GM10266 (cell line): ENCODE measurements at regions not wholly inside any gene's neighbourhood (a gene's known extent, or its start where the extent isn't known, plus 50 kb on each side); places are given as distances from the start of the nearest gene placed in this dataset.

ENCODE experiments used
- DNase-seq: peaks from one replicate; pipeline ENCODE4 v3.0.0; 2012; ENCODE audit errors: extremely low spot score
- TF ChIP-seq, protein P1 (sequence below): IDR thresholded peaks from 2 replicates; pipeline ENCODE4 v1.5.1; 2012; ENCODE audit warnings: mild to moderate bottlenecking, low read depth; ENCODE audit not compliant: control insufficient read depth, insufficient read depth; ENCODE audit errors: missing control alignments

DNA sequence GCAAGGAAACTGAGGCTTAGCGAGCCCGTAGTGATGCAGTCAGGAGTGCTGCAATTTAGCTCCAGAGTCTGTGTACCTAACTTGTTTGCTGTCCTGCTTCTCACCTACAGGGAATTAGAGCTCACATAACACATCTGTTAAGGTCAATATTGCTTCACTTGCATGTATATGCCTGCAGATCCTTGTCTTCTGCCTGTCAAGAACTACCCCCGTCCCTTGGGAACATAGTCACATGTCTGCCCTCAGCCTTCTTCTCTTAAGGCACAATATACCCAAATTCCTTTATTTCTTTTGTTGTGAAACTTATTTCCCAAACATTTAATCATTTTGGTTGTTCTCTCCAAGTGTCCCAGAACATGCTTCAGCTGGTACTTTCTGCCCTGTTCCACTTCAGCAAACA lies 103.3 kb upstream of the LEF1 start:
- TF ChIP-seq, protein P1, sequence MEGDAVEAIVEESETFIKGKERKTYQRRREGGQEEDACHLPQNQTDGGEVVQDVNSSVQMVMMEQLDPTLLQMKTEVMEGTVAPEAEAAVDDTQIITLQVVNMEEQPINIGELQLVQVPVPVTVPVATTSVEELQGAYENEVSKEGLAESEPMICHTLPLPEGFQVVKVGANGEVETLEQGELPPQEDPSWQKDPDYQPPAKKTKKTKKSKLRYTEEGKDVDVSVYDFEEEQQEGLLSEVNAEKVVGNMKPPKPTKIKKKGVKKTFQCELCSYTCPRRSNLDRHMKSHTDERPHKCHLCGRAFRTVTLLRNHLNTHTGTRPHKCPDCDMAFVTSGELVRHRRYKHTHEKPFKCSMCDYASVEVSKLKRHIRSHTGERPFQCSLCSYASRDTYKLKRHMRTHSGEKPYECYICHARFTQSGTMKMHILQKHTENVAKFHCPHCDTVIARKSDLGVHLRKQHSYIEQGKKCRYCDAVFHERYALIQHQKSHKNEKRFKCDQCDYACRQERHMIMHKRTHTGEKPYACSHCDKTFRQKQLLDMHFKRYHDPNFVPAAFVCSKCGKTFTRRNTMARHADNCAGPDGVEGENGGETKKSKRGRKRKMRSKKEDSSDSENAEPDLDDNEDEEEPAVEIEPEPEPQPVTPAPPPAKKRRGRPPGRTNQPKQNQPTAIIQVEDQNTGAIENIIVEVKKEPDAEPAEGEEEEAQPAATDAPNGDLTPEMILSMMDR: no peak
- DNase-seq: no peak

DNA sequence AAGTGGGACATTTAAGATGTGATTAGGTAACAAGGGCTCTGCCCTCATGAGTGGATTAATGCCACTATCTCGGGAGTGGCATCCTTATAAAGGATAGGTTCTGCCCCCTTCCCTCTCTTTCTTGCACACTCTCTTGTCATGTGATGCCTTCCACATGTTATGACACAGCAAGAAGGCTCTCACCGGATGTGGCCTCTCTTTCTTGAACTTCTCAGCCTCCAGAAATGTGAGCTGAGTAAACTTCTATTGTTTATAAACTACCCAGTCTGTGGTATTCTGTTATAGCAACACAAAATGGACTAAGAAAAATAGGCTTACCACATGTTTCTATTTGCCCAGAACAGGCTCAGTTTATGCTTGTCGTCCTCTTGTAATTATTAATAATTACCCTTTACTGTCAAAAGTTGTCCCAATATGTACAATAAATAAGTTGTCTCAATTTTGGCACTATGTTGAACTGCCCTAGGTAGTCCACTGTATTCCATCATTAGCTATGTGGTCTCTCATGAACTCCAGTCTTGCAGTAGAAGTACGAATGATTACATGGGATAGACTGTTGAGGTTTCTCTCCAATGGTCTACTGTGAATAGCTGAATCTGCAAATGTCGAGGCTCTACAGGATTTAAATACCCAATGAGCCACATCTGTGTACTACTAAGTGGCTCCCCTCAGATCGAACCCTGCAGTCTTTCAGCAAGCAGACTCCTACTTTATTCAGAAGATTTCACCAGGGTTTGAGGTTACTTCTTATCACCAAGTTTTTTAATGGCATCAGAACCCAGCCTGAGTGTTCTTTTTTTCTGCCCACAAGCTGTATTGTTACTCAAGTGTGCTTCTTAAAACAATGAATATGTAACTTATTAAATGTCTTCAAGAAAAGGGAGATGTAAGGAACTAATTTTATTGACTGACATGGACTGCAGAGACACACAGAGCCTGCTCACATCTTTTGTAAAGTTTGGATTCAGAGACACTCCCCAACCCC lies 102.0 kb upstream of the LEF1 start:
- DNase-seq: no peak
- TF ChIP-seq, protein P1: no peak

DNA sequence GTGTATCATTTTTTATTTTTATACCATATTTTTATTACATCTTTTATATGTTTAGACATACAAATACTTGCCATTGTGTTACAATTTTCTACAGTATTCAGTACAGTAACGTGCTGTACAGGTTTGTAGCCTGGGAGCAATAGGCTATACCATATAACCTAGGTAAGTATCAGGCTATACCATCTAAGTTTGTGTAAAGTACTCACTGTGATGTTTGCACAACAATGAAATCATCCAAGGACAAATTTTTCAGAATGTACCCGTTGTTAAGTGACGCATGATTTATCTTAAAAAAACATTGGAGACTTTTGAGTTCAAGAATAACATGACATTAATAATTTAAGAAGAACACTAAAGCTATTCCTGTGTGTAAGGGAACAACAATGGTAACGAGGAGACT lies 96.0 kb upstream of the LEF1 start:
- TF ChIP-seq, protein P1: no peak
- DNase-seq: no peak

DNA sequence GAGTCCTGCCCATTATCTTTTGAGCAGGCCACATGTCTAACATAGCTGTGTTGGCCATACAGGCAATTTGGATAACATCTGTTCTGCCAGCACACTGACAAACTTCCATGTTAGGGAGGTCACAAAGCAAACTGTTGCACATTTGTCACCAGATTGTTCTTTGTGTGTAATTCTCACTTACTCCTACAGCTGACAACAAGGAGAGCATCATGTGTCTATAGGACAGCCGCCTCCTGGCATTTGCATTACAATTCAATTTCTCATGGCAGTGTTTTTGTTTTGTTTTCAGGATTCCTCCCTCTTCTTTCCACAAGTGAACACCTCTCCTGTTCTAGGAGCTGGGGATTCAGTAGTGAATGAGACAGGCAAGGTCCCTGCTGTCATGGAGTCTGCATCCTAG lies 94.3 kb upstream of the LEF1 start:
- TF ChIP-seq, protein P1: no peak
- DNase-seq: no peak

DNA sequence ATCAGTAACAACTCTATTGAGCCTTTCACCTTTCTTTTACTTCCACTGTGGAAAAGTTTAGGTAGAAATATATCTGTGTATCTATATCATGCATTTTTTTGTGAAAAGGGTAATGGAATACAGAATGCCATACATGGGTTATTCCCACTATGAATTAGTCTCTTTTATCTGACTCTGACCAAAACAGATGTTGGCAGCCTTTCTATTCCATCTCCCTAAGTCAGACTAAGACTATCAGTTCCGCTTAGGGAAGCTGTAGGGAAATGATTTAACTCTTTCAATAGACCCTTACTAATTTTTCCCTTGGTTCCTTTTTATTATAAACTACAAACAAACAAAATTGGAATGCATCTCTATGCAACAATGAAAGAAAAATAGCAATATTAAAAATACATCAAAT lies 92.3 kb upstream of the LEF1 start:
- DNase-seq: no peak
- TF ChIP-seq, protein P1: no peak

DNA sequence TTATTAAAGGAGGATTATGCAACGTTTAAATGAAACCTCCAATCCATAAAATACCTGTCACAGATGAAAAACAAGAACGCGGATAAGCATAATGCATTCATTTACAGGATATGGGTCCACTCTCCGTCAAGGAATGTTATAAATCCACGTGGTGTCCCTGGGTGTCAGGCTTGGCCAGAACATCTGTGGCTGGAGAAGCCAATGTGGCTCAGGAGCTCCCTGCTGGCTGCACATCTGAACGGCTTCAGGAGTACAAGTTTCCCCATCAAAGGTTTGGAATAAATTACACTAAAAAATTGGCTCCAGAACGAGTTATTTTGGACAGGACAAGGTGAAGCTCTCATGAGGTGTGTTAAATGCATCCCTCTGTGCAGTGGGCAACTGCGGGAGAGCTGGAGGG lies 87.8 kb upstream of the LEF1 start:
- no peak for DNase-seq
- TF ChIP-seq, protein P1: no peak

DNA sequence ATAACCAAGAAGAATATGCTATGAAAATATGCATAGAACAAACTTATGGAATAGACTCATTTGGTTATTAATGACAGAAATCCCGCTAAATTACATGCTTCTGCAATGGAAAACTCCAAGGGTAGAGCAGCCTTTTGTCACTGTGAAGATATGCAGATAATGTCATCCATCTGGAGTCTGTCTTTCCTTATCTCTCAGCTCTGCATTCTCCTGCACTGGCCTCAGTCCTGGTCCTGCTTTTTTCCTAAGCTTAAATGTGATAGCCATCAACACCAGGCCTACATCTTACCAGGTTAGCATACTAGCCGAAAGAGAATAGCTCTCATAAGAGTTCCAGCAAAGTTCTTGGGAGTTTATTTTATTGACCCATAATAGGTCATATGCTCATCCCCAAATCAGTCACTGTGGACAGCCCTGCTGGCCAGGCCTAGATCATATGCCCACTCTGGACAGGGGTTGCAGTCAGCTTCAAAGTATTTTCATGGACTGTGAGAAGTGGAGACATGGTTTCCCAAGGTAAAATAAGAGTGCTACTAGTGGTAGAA lies 86.5 kb upstream of the LEF1 start:
- TF ChIP-seq, protein P1: no peak
- no peak for DNase-seq
